H1 (cell line): ENCODE measurements at regions not wholly inside any gene's neighbourhood (a gene's known extent, or its start where the extent isn't known, plus 50 kb on each side); places are given as distances from the start of the nearest gene placed in this dataset.

ENCODE experiments used
- BACH1 ChIP-seq: IDR thresholded peaks from 2 replicates; pipeline ENCODE4 v1.6.1; 2012; ENCODE audit warnings: low read length, improper control_type of control experiment
- KDM5A ChIP-seq: fragments of 200-600 bp; IDR thresholded peaks from 2 replicates; pipeline ENCODE4 v1.7.1; 2012; ENCODE audit warnings: mild to moderate bottlenecking, low read length, inconsistent platforms, mixed read lengths
- MAFK ChIP-seq: IDR thresholded peaks from 2 replicates; pipeline ENCODE4 v1.6.1; 2012; ENCODE audit warnings: low read depth, mild to moderate bottlenecking, improper control_type of control experiment, low read length
- POU5F1 ChIP-seq: IDR thresholded peaks from 2 replicates; pipeline ENCODE4 v1.6.1; 2011; ENCODE audit warnings: low read depth, mild to moderate bottlenecking, low read length, moderate library complexity

GRCh38 chr3:34884007-34884406 is 755.3 kb upstream of the ARPP21 start (continued):
- TF ChIP-seq MAFK (no peak), BACH1 (no peak), KDM5A (no peak), POU5F1 (no peak)
